ENCODE measurements at regions not wholly inside any gene's neighbourhood (a gene's known extent, or its start where the extent isn't known, plus 50 kb on each side); places are given as distances from the start of the nearest gene placed in this dataset.

- DNase-seq = no peak
Observed at GRCh38 chr1:164137273-164137925, 421.6 kb upstream of the PBX1 start.

GRCh38 chr1:164141797-164142196, 417.2 kb upstream of the PBX1 start:
- DNase-seq = no peak

- DNase-seq = no peak
Observed at GRCh38 chr1:164154622-164155021, 404.4 kb upstream of the PBX1 start.

- DNase-seq = no peak
Observed at GRCh38 chr1:164155347-164155746, 403.6 kb upstream of the PBX1 start.

- no peak for DNase-seq
Observed at GRCh38 chr1:164163289-164163849, 395.6 kb upstream of the PBX1 start.

- DNase-seq = no peak
Observed at GRCh38 chr1:164165466-164165865, 393.5 kb upstream of the PBX1 start.

GRCh38 chr1:164166454-164166853, 392.5 kb upstream of the PBX1 start:
- DNase-seq = peak in 1 of 56 donors; percentile 0

- no peak for DNase-seq
Observed at GRCh38 chr1:164177118-164177517, 381.9 kb upstream of the PBX1 start.

GRCh38 chr1:164180824-164181223, 378.2 kb upstream of the PBX1 start:
- no peak for DNase-seq

GRCh38 chr1:164183854-164184635, 374.9 kb upstream of the PBX1 start:
- DNase-seq = no peak

- DNase-seq = no peak
Observed at GRCh38 chr1:164186881-164187280, 372.1 kb upstream of the PBX1 start.

GRCh38 chr1:164188497-164188896, 370.5 kb upstream of the PBX1 start:
- no peak for DNase-seq

GRCh38 chr1:164191191-164191590, 367.8 kb upstream of the PBX1 start:
- DNase-seq = no peak

- no peak for DNase-seq
Observed at GRCh38 chr1:164210211-164210739, 348.7 kb upstream of the PBX1 start.

GRCh38 chr1:164223378-164223777, 335.6 kb upstream of the PBX1 start:
- no peak for DNase-seq

GRCh38 chr1:164225011-164225410, 334.0 kb upstream of the PBX1 start:
- no peak for DNase-seq

GRCh38 chr1:164226977-164227376, 332.0 kb upstream of the PBX1 start:
- DNase-seq = no peak

- no peak for DNase-seq
Observed at GRCh38 chr1:164228928-164229327, 330.1 kb upstream of the PBX1 start.

GRCh38 chr1:164233149-164233548, 325.8 kb upstream of the PBX1 start:
- DNase-seq = no peak

- DNase-seq = no peak
Observed at GRCh38 chr1:164240081-164240480, 318.9 kb upstream of the PBX1 start.

- no peak for DNase-seq
Observed at GRCh38 chr1:164250365-164250764, 308.6 kb upstream of the PBX1 start.

- no peak for DNase-seq
Observed at GRCh38 chr1:164256456-164256855, 302.5 kb upstream of the PBX1 start.
